ENCODE measurements at regions not wholly inside any gene's neighbourhood (a gene's known extent, or its start where the extent isn't known, plus 50 kb on each side); places are given as distances from the start of the nearest gene placed in this dataset.

DNA sequence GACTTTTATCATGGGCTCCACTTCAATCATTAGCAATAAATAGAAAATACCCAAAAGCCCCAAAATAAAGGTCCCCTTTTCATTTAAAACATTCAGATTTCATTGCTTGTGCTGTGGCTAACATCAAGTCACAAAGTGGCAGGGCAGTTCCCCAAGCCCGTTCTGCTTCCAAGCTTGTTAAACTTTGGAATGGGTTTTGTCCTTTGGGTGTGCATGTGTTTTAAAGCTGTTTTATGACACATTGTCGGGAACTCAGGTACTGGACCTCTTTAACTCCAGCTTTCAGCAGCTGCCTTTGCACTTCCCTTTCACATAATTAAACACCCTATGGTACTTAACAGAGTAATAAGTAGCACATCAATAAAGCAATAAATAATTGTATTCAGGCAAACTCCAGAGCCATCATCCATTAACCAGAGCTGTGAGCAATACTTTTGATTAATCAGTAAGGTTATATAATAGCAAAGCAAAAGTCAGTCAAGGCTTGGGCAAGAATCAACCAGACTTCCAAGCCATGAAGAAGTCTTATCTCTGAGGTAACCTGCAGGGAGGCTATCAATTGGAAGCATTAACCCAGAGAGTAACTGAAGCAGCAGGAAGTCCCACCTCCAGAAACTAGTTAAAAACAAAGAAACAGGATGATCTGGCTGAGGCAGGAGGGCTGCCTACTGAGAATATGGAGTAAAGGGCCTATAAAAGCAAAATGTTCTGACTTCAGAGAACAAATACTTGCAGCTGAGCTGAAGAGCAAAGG is 56.1 kb upstream of the ARID5B start:
- TF ChIP-seq REST (IDR thresholded peaks at IDR 0.05; ENCODE audit: insufficient read depth in 1 of 2, low read depth in 2 of 2, low read length in 2 of 2) = no peak
- no peak for TF ChIP-seq POLR2AphosphoS5 (IDR thresholded peaks at IDR 0.05; ENCODE audit: low read depth, low read length)
- no peak for TF ChIP-seq SIN3A (IDR thresholded peaks at IDR 0.05; ENCODE audit: borderline replicate concordance, insufficient read depth, low read length)
- no peak for TF ChIP-seq TAF1 (IDR thresholded peaks at IDR 0.05; ENCODE audit: borderline replicate concordance, insufficient read depth, low read length)
- TF ChIP-seq FOXP2 (optimal IDR thresholded peaks at IDR 0.05; ENCODE audit: borderline replicate concordance, extremely low read depth, extremely low read length, insufficient read depth) = no peak
